ENCODE measurements at regions not wholly inside any gene's neighbourhood (a gene's known extent, or its start where the extent isn't known, plus 50 kb on each side); places are given as distances from the start of the nearest gene placed in this dataset.

DNA sequence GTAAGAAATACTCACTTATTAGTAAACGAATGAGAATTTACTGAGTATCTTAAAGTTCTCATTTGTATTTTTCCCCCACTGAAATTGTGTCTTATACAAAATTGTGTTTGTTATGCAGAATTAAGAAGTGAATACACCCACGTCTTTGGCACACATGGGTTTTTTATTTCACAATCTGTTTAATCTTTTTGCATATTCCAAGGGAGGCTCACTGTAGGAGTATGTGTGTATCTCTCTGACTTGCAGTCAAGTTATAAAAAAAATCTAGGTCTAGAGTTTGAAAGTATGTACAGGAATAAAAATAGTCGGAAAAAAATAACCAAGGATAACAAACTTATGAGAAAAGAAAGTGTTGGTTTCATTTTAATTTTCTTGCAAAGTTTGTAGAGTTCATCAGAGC lies 255.2 kb downstream of the PDCD6IP start:
- TF ChIP-seq POLR2A (IDR thresholded peaks at IDR 0.05), result no peak
- TF ChIP-seq, protein P1, sequence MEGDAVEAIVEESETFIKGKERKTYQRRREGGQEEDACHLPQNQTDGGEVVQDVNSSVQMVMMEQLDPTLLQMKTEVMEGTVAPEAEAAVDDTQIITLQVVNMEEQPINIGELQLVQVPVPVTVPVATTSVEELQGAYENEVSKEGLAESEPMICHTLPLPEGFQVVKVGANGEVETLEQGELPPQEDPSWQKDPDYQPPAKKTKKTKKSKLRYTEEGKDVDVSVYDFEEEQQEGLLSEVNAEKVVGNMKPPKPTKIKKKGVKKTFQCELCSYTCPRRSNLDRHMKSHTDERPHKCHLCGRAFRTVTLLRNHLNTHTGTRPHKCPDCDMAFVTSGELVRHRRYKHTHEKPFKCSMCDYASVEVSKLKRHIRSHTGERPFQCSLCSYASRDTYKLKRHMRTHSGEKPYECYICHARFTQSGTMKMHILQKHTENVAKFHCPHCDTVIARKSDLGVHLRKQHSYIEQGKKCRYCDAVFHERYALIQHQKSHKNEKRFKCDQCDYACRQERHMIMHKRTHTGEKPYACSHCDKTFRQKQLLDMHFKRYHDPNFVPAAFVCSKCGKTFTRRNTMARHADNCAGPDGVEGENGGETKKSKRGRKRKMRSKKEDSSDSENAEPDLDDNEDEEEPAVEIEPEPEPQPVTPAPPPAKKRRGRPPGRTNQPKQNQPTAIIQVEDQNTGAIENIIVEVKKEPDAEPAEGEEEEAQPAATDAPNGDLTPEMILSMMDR (IDR thresholded peaks at IDR 0.05), result no peak

All from lower leg skin (tissue), 3 donors.